Gastrocnemius medialis (tissue), 4 donors: ENCODE measurements at regions not wholly inside any gene's neighbourhood (a gene's known extent, or its start where the extent isn't known, plus 50 kb on each side); places are given as distances from the start of the nearest gene placed in this dataset.

Source experiments
- ATAC-seq, 2 donors: fragments of 150-250 bp; one replicate each; pipeline ENCODE4 v1.9.1; 2016
- DNase-seq, 2 donors: peaks; one replicate each; pipeline ENCODE4 v3.0.0-alpha.2; 2019
- H3K27ac ChIP-seq, 4 donors: fragments of 200-600 bp; sonication (generic); 1 replicate in 1 of 4; 2 replicates in 3 of 4; pipeline ENCODE4 v1.5.1; 2016 to 2018; ENCODE audit warnings: mild to moderate bottlenecking in 2 of 4, moderate library complexity in 1 of 4
- H3K27me3 ChIP-seq, 3 donors: fragments of 200-600 bp; sonication (generic) in 2 of 3; 1 replicate in 1 of 3; 2 replicates in 2 of 3; pipeline versions ENCODE4 v1.5.1 to v1.6.0; 2016 to 2019; ENCODE audit warnings: mild to moderate bottlenecking in 1 of 3, moderate library complexity in 1 of 3
- H3K36me3 ChIP-seq, 2 donors: fragments of 200-600 bp; sonication (generic) in 1 of 2; one replicate each; pipeline ENCODE4 v1.5.1; 2017 to 2018
- H3K4me1 ChIP-seq, 2 donors: fragments of 200-600 bp; sonication (generic) in 1 of 2; one replicate each; pipeline ENCODE4 v1.5.1; 2016 to 2017; ENCODE audit warnings: mild to moderate bottlenecking in 2 of 2
- H3K4me3 ChIP-seq, 4 donors: fragments of 200-600 bp; sonication (generic) in 3 of 4; 1 replicate in 1 of 4; 2 replicates in 3 of 4; pipeline ENCODE4 v1.5.1; 2016 to 2019; ENCODE audit warnings: mild to moderate bottlenecking in 2 of 4
- H3K9me3 ChIP-seq, 3 donors: fragments of 200-600 bp; sonication (generic) in 2 of 3; 1 replicate in 1 of 3; 2 replicates in 2 of 3; pipeline ENCODE4 v1.5.1; 2016 to 2019
- POLR2A ChIP-seq, 2 donors: fragments of 450-650 bp; IDR thresholded peaks; one replicate each; pipeline ENCODE4 v1.6.1; 2017; ENCODE audit warnings: antibody characterized with exemption in 2 of 2, mild to moderate bottlenecking in 2 of 2, moderate library complexity in 2 of 2
- in situ Hi-C, 4 donors: fragments of 200-750 bp; cut with MboI; loops; one replicate each; pipeline versions ENCODE4 v1.15.0 to v1.8.0; 2017; ENCODE audit warnings: low sequenced_read_pairs in 4 of 4
- intact Hi-C: fragments of 100-400 bp; cut with DNase I; formaldehyde crosslinking; loops from one replicate; pipeline ENCODE4 v1.15.1; 2023; ENCODE audit warnings: low total_unique reads
- TF ChIP-seq, protein P1 (sequence below), 5 experiments: fragments of 450-650 bp in 3 of 5; fragments of 200-600 bp in 2 of 5; sonication (generic) in 2 of 5; IDR thresholded peaks in 4 of 5; conservative IDR thresholded peaks in 1 of 5; 1 replicate in 4 of 5; 2 replicates in 1 of 5; pipeline ENCODE4 v1.5.1; 2016 to 2019; ENCODE audit warnings: antibody characterized with exemption in 5 of 5, mild to moderate bottlenecking in 3 of 5, moderate library complexity in 3 of 5

GRCh38 chr2:104664672-104665071 lies 189.2 kb upstream of the POU3F3 start:
- H3K4me1 ChIP-seq, result no peaks in the 10 kb centered on the region
- in situ Hi-C loops (no loop called here), intact Hi-C loops (no loop called here)
- ATAC-seq, result no peak
- H3K4me3 ChIP-seq, result no peak overlapping the region
- DNase-seq, result no peak
- H3K36me3 ChIP-seq, result no peaks in the 10 kb centered on the region
- H3K27me3 ChIP-seq, result peaks cover 0 to 10% (median 10%) of the 10 kb centered on the region in 3 donors
- TF ChIP-seq, protein P1, sequence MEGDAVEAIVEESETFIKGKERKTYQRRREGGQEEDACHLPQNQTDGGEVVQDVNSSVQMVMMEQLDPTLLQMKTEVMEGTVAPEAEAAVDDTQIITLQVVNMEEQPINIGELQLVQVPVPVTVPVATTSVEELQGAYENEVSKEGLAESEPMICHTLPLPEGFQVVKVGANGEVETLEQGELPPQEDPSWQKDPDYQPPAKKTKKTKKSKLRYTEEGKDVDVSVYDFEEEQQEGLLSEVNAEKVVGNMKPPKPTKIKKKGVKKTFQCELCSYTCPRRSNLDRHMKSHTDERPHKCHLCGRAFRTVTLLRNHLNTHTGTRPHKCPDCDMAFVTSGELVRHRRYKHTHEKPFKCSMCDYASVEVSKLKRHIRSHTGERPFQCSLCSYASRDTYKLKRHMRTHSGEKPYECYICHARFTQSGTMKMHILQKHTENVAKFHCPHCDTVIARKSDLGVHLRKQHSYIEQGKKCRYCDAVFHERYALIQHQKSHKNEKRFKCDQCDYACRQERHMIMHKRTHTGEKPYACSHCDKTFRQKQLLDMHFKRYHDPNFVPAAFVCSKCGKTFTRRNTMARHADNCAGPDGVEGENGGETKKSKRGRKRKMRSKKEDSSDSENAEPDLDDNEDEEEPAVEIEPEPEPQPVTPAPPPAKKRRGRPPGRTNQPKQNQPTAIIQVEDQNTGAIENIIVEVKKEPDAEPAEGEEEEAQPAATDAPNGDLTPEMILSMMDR (IDR thresholded peaks at IDR 0.05 in 4 of 5, conservative IDR thresholded peaks at IDR 0.05 in 1 of 5), result no peak
- no peak for TF ChIP-seq POLR2A (IDR thresholded peaks at IDR 0.05)
- H3K27ac ChIP-seq, result no peak overlapping the region
- H3K9me3 ChIP-seq, result no peaks in the 10 kb centered on the region

DNA sequence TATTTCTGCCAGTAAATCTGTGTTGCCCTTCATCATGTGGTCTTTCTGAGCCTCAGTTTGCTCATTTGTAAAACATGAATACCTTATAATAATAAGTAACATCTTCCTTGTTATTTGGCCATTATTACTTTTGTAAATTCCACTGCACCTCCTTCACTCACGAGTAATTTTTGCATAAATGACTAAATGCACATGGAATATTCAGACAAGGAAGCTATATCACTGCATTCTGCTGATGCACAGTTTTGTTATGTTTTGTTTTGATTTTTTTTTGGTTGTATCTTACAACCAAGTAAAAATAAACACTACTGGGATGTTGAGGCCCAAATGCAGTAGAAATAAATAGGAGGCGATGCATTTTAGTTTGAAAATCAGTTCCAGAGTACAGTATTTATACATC lies 185.3 kb upstream of the POU3F3 start:
- in situ Hi-C loops, result no loop called here
- no peak for DNase-seq
- TF ChIP-seq, protein P1 (IDR thresholded peaks at IDR 0.05 in 4 of 5, conservative IDR thresholded peaks at IDR 0.05 in 1 of 5), result no peak
- no peak for TF ChIP-seq POLR2A (IDR thresholded peaks at IDR 0.05)
- Histone ChIP-seq H3K4me3 (no peak overlapping the region), H3K27ac (no peak overlapping the region), H3K4me1 (no peaks in the 10 kb centered on the region), H3K36me3 (no peaks in the 10 kb centered on the region), H3K27me3 (peaks cover 0 to under 1% (median 0%) of the 10 kb centered on the region in 3 donors), H3K9me3 (no peaks in the 10 kb centered on the region)
- ATAC-seq, result no peak
- intact Hi-C loops, result no loop called here

DNA sequence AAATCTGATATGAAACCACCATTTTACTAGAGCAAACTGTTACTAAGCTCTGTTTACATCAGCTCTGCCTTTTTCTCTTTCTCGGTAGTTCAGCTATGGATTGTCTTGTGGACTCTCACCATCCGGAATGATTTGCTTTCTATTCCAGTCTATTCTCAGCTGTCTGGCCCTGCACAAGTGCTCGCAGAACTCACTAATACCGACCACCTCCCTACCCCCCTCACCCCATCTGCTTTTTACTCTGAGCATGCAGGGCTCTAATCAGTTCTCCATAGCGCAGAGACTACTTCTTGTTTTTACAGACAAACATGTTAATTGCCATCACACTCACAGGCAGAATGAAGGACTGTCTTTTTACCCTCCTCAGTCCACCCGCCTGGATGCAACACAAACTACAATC lies 180.7 kb upstream of the POU3F3 start:
- Histone ChIP-seq H3K27me3 (no peaks in the 10 kb centered on the region), H3K27ac (no peak overlapping the region), H3K4me1 (no peaks in the 10 kb centered on the region), H3K9me3 (no peaks in the 10 kb centered on the region), H3K36me3 (no peaks in the 10 kb centered on the region), H3K4me3 (no peak overlapping the region)
- DNase-seq (no peak), ATAC-seq (no peak)
- in situ Hi-C loops, result no loop called here
- no peak for TF ChIP-seq POLR2A (IDR thresholded peaks at IDR 0.05)
- TF ChIP-seq, protein P1 (IDR thresholded peaks at IDR 0.05 in 4 of 5, conservative IDR thresholded peaks at IDR 0.05 in 1 of 5), result no peak
- intact Hi-C loops, result no loop called here

- no peak for TF ChIP-seq POLR2A (IDR thresholded peaks at IDR 0.05)
- TF ChIP-seq, protein P1 (IDR thresholded peaks at IDR 0.05 in 4 of 5, conservative IDR thresholded peaks at IDR 0.05 in 1 of 5), result no peak
- intact Hi-C loops, result no loop called here
- Histone ChIP-seq H3K9me3 (no peaks in the 10 kb centered on the region), H3K36me3 (no peaks in the 10 kb centered on the region), H3K4me3 (no peak overlapping the region), H3K4me1 (peaks cover 0 to 15% of the 10 kb centered on the region in 2 donors), H3K27ac (no peak overlapping the region), H3K27me3 (no peaks in the 10 kb centered on the region)
- in situ Hi-C loops, result no loop called here
- DNase-seq, result no peak
- no peak for ATAC-seq
Observed at GRCh38 chr2:104678181-104678580, 175.7 kb upstream of the POU3F3 start.

DNA sequence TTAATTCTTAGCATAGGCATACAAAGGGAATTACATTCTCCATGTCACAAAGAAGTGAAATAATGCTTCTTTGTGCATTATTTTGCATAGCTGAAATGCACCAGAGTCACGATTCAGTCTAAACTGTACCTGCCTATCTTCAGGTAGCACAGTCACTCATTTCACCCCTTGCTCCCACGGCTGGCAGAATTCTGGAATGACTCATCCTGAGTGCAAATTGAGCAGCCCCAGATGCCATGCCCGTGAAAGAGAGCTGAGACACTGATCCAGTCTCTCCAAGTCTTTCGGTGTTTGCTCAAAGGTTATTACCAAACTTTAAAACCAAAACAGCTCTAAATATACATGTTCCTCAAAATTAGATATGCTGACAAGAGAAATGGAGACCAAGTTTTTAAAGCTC lies 168.3 kb upstream of the POU3F3 start:
- no peak for DNase-seq
- Histone ChIP-seq H3K9me3 (no peaks in the 10 kb centered on the region), H3K36me3 (no peaks in the 10 kb centered on the region), H3K27me3 (no peaks in the 10 kb centered on the region), H3K4me1 (peaks cover 6 to 12% of the 10 kb centered on the region in 2 donors), H3K27ac (no peak overlapping the region), H3K4me3 (no peak overlapping the region)
- no peak for ATAC-seq
- in situ Hi-C loops (no loop called here), intact Hi-C loops (no loop called here)
- no peak for TF ChIP-seq POLR2A (IDR thresholded peaks at IDR 0.05)
- TF ChIP-seq, protein P1 (IDR thresholded peaks at IDR 0.05 in 4 of 5, conservative IDR thresholded peaks at IDR 0.05 in 1 of 5), result no peak
